OCI-LY1 (cell line): ENCODE measurements at regions not wholly inside any gene's neighbourhood (a gene's known extent, or its start where the extent isn't known, plus 50 kb on each side); places are given as distances from the start of the nearest gene placed in this dataset.

Experiments
- H2AFZ ChIP-seq: fragments of 200-600 bp; sonication (generic), shearing (Covaris generic); 2 replicates; pipeline ENCODE4 v1.6.0; 2014; ENCODE audit warnings: antibody characterized with exemption, mild to moderate bottlenecking, low read length
- H3F3A ChIP-seq: fragments of 200-600 bp; sonication (generic), shearing (Covaris generic); 2 replicates; pipeline ENCODE4 v1.6.0; 2014; ENCODE audit warnings: mild to moderate bottlenecking, antibody characterized with exemption, low read length, moderate library complexity; ENCODE audit not compliant: insufficient read depth
- H3K27ac ChIP-seq: fragments of 200-600 bp; sonication (generic); 2 replicates; pipeline ENCODE4 v1.5.1; 2014; ENCODE audit warnings: low read length, mixed run types, mild to moderate bottlenecking, low read depth; ENCODE audit not compliant: poor library complexity, severe bottlenecking
- H3K27me3 ChIP-seq: fragments of 200-600 bp; sonication (generic); 2 replicates; pipeline ENCODE4 v1.6.0; 2014; ENCODE audit warnings: antibody characterized with exemption, mild to moderate bottlenecking, low read length, moderate library complexity; ENCODE audit not compliant: insufficient read depth
- H3K36me3 ChIP-seq: fragments of 200-600 bp; sonication (generic); 2 replicates; pipeline ENCODE4 v1.6.1; 2014; ENCODE audit warnings: mild to moderate bottlenecking, antibody characterized with exemption, low read length, moderate library complexity, mixed read lengths; ENCODE audit not compliant: insufficient read depth
- H3K4me1 ChIP-seq: fragments of 200-600 bp; sonication (generic); 2 replicates; pipeline ENCODE4 v1.5.1; 2014; ENCODE audit warnings: mild to moderate bottlenecking, low read length, moderate library complexity; ENCODE audit not compliant: insufficient read depth, severe bottlenecking
- H3K4me2 ChIP-seq: fragments of 200-600 bp; sonication (generic), shearing (Covaris generic); 2 replicates; pipeline ENCODE4 v1.6.1; 2014; ENCODE audit warnings: low read length
- H3K4me3 ChIP-seq: fragments of 200-600 bp; sonication (generic); 2 replicates; pipeline ENCODE4 v1.5.1; 2014; ENCODE audit warnings: low read length, low read depth, mild to moderate bottlenecking, mixed read lengths; ENCODE audit not compliant: poor library complexity, severe bottlenecking
- H3K79me2 ChIP-seq: fragments of 200-600 bp; shearing (Covaris generic); 2 replicates; pipeline ENCODE4 v1.6.1; 2016; ENCODE audit warnings: mixed run types, low read length, mixed read lengths; ENCODE audit not compliant: insufficient read depth
- H3K9ac ChIP-seq: fragments of 200-600 bp; sonication (generic), shearing (Covaris generic); 2 replicates; pipeline ENCODE4 v1.6.1; 2014; ENCODE audit warnings: mild to moderate bottlenecking, low read length, mixed read lengths
- H3K9me2 ChIP-seq: fragments of 200-600 bp; sonication (generic), shearing (Covaris generic); 2 replicates; pipeline ENCODE4 v1.6.1; 2014; ENCODE audit warnings: low read depth, mild to moderate bottlenecking, low read length, mixed read lengths
- H3K9me3 ChIP-seq: fragments of 200-600 bp; shearing (Covaris generic); 2 replicates; pipeline ENCODE4 v1.6.1; 2014; ENCODE audit warnings: low read length, mixed read lengths
- H4K20me1 ChIP-seq: fragments of 200-600 bp; sonication (generic), shearing (Covaris generic); 2 replicates; pipeline ENCODE4 v1.6.0; 2016; ENCODE audit warnings: mild to moderate bottlenecking, low read length; ENCODE audit not compliant: insufficient read depth
- CTCF ChIP-seq: fragments of 200-600 bp; sonication (generic), shearing (Covaris generic); IDR thresholded peaks from 2 replicates; pipeline ENCODE4 v1.5.1; 2017; ENCODE audit warnings: mild to moderate bottlenecking, antibody characterized with exemption, low read length, moderate library complexity, mixed read lengths
- EZH2 ChIP-seq: fragments of 200-600 bp; sonication (generic), shearing (Covaris generic); IDR thresholded peaks from 2 replicates; pipeline ENCODE4 v1.8.0; 2017; ENCODE audit warnings: borderline replicate concordance, mixed run types, mild to moderate bottlenecking, antibody characterized with exemption, low read length, moderate library complexity, mixed read lengths

GRCh38 chr21:15521644-15522001, 208.2 kb upstream of the USP25 start:
- H4K20me1 ChIP-seq = no peaks in the 10 kb centered on the region
- H3K79me2 ChIP-seq = no peaks in the 10 kb centered on the region
- no peak overlapping the region for H3K27ac ChIP-seq
- H3K4me3 ChIP-seq = no peak overlapping the region
- H3K9ac ChIP-seq = no peak overlapping the region
- H3K9me2 ChIP-seq = no peaks in the 10 kb centered on the region
- H3K9me3 ChIP-seq = no peaks in the 10 kb centered on the region
- H3F3A ChIP-seq = no peaks in the 10 kb centered on the region
- H3K4me2 ChIP-seq = no peak overlapping the region
- no peak overlapping the region for H2AFZ ChIP-seq
- TF ChIP-seq EZH2 (no peak), CTCF (no peak)
- H3K4me1 ChIP-seq = no peaks in the 10 kb centered on the region
- no peaks in the 10 kb centered on the region for H3K27me3 ChIP-seq
- H3K36me3 ChIP-seq = no peaks in the 10 kb centered on the region; the same call in 1 of the 2 replicates

DNA sequence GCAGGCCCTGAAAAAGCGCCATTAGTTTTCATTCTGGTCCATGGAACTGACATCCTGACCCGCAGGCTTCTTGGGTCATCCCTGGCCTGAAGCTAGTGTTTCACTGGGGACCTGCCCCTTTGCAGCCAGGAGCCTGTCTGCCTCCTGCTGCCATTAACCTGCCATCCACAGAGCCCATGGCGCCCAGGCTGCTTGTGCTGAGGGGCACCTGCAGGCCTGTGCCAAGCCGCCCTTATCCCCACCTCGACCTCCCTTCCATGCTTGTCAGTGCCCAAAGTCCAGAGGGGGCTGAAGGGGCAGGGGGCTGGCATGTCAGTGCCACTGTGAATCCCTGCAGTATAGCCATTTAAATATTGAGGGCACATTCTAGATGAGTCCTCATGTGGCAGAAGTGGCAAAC, 207.6 kb upstream of the USP25 start:
- no peaks in the 10 kb centered on the region for H4K20me1 ChIP-seq
- H3K9me2 ChIP-seq = no peaks in the 10 kb centered on the region
- no peak overlapping the region for H3K27ac ChIP-seq
- H3K9me3 ChIP-seq = no peaks in the 10 kb centered on the region
- no peaks in the 10 kb centered on the region for H3K79me2 ChIP-seq
- no peaks in the 10 kb centered on the region for H3K4me1 ChIP-seq
- no peak overlapping the region for H3K4me3 ChIP-seq
- no peak for TF ChIP-seq EZH2
- no peak for TF ChIP-seq CTCF
- H2AFZ ChIP-seq = no peak overlapping the region
- no peak overlapping the region for H3K4me2 ChIP-seq
- H3F3A ChIP-seq = no peaks in the 10 kb centered on the region
- no peaks in the 10 kb centered on the region for H3K27me3 ChIP-seq
- H3K9ac ChIP-seq = no peak overlapping the region
- no peaks in the 10 kb centered on the region; the same call in 1 of the 2 replicates for H3K36me3 ChIP-seq

GRCh38 chr21:15524855-15525254, 204.9 kb upstream of the USP25 start:
- Histone ChIP-seq H3K4me2 (no peak overlapping the region), H3K9ac (no peak overlapping the region), H3K4me1 (no peaks in the 10 kb centered on the region), H3K36me3 (no peaks in the 10 kb centered on the region; the same call in 1 of the 2 replicates), H3K27ac (no peak overlapping the region), H3K9me2 (no peaks in the 10 kb centered on the region), H4K20me1 (no peaks in the 10 kb centered on the region), H3K79me2 (no peaks in the 10 kb centered on the region), H3F3A (no peaks in the 10 kb centered on the region), H2AFZ (no peak overlapping the region), H3K27me3 (no peaks in the 10 kb centered on the region), H3K4me3 (no peak overlapping the region), H3K9me3 (no peaks in the 10 kb centered on the region)
- TF ChIP-seq CTCF = no peak
- TF ChIP-seq EZH2 = no peak
